Mesenchymal stem cell (in vitro differentiated cells and primary cell): ENCODE measurements at regions not wholly inside any gene's neighbourhood (a gene's known extent, or its start where the extent isn't known, plus 50 kb on each side); places are given as distances from the start of the nearest gene placed in this dataset.

Source experiments
- DNase-seq: peaks from one replicate; pipeline ENCODE4 v3.0.0-alpha.2; 2013
- H2AFZ ChIP-seq: one replicate; pipeline ENCODE4 v1.6.1; 2013; ENCODE audit warnings: low read depth, mild to moderate bottlenecking, control low read depth, inconsistent platforms, low read length, moderate library complexity
- H2AK5ac ChIP-seq: 2 replicates; pipeline ENCODE4 v1.6.1; 2013; ENCODE audit warnings: low read length, moderate library complexity, mild to moderate bottlenecking, inconsistent platforms; ENCODE audit not compliant: severe bottlenecking
- H2BK120ac ChIP-seq: one replicate; pipeline ENCODE4 v1.6.1; 2013; ENCODE audit warnings: low read depth, mild to moderate bottlenecking, inconsistent platforms, low read length, moderate library complexity
- H2BK12ac ChIP-seq, 2 experiments: one replicate each; pipeline ENCODE4 v1.6.1; 2013; ENCODE audit warnings: inconsistent platforms in 2 of 2, low read length in 2 of 2, mild to moderate bottlenecking in 2 of 2, moderate library complexity in 2 of 2, control low read depth in 1 of 2
- H2BK15ac ChIP-seq: one replicate; pipeline ENCODE4 v1.6.1; 2013; ENCODE audit warnings: mild to moderate bottlenecking, low read depth, inconsistent platforms; ENCODE audit not compliant: poor library complexity, severe bottlenecking
- H2BK5ac ChIP-seq: 2 replicates; pipeline ENCODE4 v1.6.1; 2013; ENCODE audit warnings: low read depth, mild to moderate bottlenecking, low read length, control low read depth, inconsistent platforms; ENCODE audit not compliant: poor library complexity, severe bottlenecking
- H3K14ac ChIP-seq, 2 experiments: one replicate each; pipeline ENCODE4 v1.6.1; 2013; ENCODE audit warnings: inconsistent platforms in 2 of 2, low read length in 2 of 2, control low read depth in 1 of 2, mild to moderate bottlenecking in 1 of 2, moderate library complexity in 1 of 2
- H3K18ac ChIP-seq, 2 experiments: one replicate each; pipeline ENCODE4 v1.6.1; 2013; ENCODE audit warnings: inconsistent platforms in 2 of 2, low read length in 2 of 2, control low read depth in 1 of 2, low read depth in 1 of 2, mild to moderate bottlenecking in 1 of 2
- H3K23ac ChIP-seq, 2 experiments: one replicate each; pipeline ENCODE4 v1.6.1; 2013; ENCODE audit warnings: inconsistent platforms in 2 of 2, low read length in 2 of 2, mild to moderate bottlenecking in 2 of 2, moderate library complexity in 2 of 2, control low read depth in 1 of 2
- H3K27ac ChIP-seq: 2 replicates; pipeline ENCODE4 v1.5.1; 2013; ENCODE audit warnings: mild to moderate bottlenecking, moderate library complexity, low read length, control low read depth, inconsistent platforms; ENCODE audit not compliant: poor library complexity, severe bottlenecking
- H3K27me3 ChIP-seq, 2 experiments: 2 replicates each; pipeline versions ENCODE4 v1.6.1 to v1.7.0; 2013; ENCODE audit warnings: low read length in 2 of 2, mild to moderate bottlenecking in 2 of 2, moderate library complexity in 2 of 2, control low read depth in 1 of 2, inconsistent platforms in 1 of 2; ENCODE audit not compliant: control insufficient read depth in 1 of 2, insufficient read depth in 1 of 2
- H3K36me3 ChIP-seq, 2 experiments: 2 replicates each; pipeline versions ENCODE4 v1.6.1 to v1.7.0; 2013; ENCODE audit warnings: low read length in 2 of 2, control low read depth in 1 of 2, inconsistent platforms in 1 of 2, low read depth in 1 of 2, mild to moderate bottlenecking in 1 of 2; ENCODE audit not compliant: insufficient read depth in 2 of 2, control insufficient read depth in 1 of 2
- H3K4ac ChIP-seq, 2 experiments: one replicate each; pipeline ENCODE4 v1.6.1; 2013; ENCODE audit warnings: inconsistent platforms in 2 of 2, low read length in 2 of 2, mild to moderate bottlenecking in 2 of 2, moderate library complexity in 2 of 2, control low read depth in 1 of 2, low read depth in 1 of 2
- H3K4me1 ChIP-seq: 2 replicates; pipeline ENCODE4 v1.6.1; 2013; ENCODE audit warnings: low read depth, low read length, control low read depth; ENCODE audit not compliant: control insufficient read depth, insufficient read depth
- H3K4me2 ChIP-seq: 2 replicates; pipeline ENCODE4 v1.6.1; 2013; ENCODE audit warnings: low read length, mild to moderate bottlenecking, inconsistent platforms; ENCODE audit not compliant: poor library complexity, severe bottlenecking
- H3K4me3 ChIP-seq, 2 experiments: 2 replicates each; pipeline versions ENCODE4 v1.5.1 to v1.7.0; 2013; ENCODE audit warnings: low read length in 2 of 2, mild to moderate bottlenecking in 2 of 2, control low read depth in 1 of 2, low read depth in 1 of 2; ENCODE audit not compliant: insufficient read depth in 1 of 2
- H3K79me1 ChIP-seq: replicated peaks from 2 replicates; pipeline ENCODE4 v1.6.1; 2013; ENCODE audit warnings: mild to moderate bottlenecking, control low read depth, low read length, inconsistent platforms; ENCODE audit not compliant: poor library complexity, severe bottlenecking
- H3K9ac ChIP-seq: 2 replicates; pipeline ENCODE4 v1.7.0; 2013; ENCODE audit warnings: mild to moderate bottlenecking, low read length, moderate library complexity
- H3K9me3 ChIP-seq: 2 replicates; pipeline ENCODE4 v1.7.0; 2013; ENCODE audit warnings: mild to moderate bottlenecking, low read length; ENCODE audit not compliant: control insufficient read depth
- H4K8ac ChIP-seq: one replicate; pipeline ENCODE4 v1.6.1; 2013; ENCODE audit warnings: inconsistent platforms, mild to moderate bottlenecking, low read length, moderate library complexity
- H4K91ac ChIP-seq: one replicate; pipeline ENCODE4 v1.6.1; 2013; ENCODE audit warnings: mild to moderate bottlenecking, low read length, inconsistent platforms
- WGBS: methylation state at CpG from one replicate; pipeline ENCODE4 v1.1.7; 2013; ENCODE audit warnings: mixed read lengths; 5-methylcytosine and 5-hydroxymethylcytosine counted together

DNA sequence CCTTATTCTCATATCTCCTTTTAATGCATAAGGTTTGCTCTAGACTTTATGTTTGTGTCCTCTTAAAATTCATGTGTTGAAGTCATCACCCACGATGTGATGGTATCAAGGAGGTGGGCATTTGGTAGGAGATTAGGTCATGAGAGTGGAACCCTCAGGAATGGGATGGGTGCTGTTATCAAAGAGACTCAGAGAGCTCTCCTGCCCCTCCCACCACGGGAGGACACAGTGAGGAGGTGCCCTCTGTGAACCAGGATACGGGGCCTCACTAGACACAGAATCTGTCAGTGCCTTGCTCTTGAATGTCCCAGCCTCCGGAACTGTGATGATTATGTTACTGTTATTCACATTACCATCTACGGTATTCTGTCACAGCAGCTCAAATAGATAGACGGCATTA is 359.0 kb downstream of the IRX1 start:
- H3K4ac ChIP-seq = no peak overlapping the region
- no peaks in the 10 kb centered on the region for H3K79me1 ChIP-seq
- no peak for DNase-seq
- H3K18ac ChIP-seq = no peak overlapping the region
- 58% methylated on average over 6 of the region's 6 CpGs for WGBS
- H4K91ac ChIP-seq = no peak overlapping the region
- no peaks in the 10 kb centered on the region for H3K27me3 ChIP-seq
- no peak overlapping the region for H3K4me3 ChIP-seq
- H3K27ac ChIP-seq = no peak overlapping the region
- H3K36me3 ChIP-seq = no peaks in the 10 kb centered on the region
- H3K23ac ChIP-seq = no peak overlapping the region
- no peak overlapping the region for H2AK5ac ChIP-seq
- no peak overlapping the region for H4K8ac ChIP-seq
- H3K9me3 ChIP-seq = peaks cover 36% of the 10 kb centered on the region
- H2BK15ac ChIP-seq = no peak overlapping the region
- no peak overlapping the region for H2AFZ ChIP-seq
- H3K4me2 ChIP-seq = no peak overlapping the region
- no peak overlapping the region for H2BK12ac ChIP-seq
- H3K9ac ChIP-seq = no peak overlapping the region
- H2BK120ac ChIP-seq = no peak overlapping the region
- no peak overlapping the region for H3K14ac ChIP-seq
- no peaks in the 10 kb centered on the region for H3K4me1 ChIP-seq
- no peak overlapping the region for H2BK5ac ChIP-seq

DNA sequence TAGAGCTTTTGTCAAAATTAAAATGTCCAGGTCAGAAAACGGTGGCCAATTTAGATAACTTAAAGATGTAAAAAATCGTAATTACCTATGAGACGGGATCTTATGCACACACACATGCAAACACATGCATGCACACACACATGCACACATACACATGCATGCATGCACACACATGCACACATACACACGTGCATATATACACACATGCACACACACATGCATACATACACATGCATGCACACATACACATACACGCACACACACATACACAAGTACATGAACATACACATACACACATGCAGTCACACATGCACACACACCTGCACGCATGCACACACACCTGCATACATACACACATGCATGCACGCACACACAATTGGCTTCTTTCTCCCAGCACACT is 362.0 kb downstream of the IRX1 start:
- no peak for DNase-seq
- no peak overlapping the region for H3K4ac ChIP-seq
- H3K14ac ChIP-seq = no peak overlapping the region
- no peak overlapping the region for H3K23ac ChIP-seq
- no peak overlapping the region for H2BK15ac ChIP-seq
- no peaks in the 10 kb centered on the region for H3K36me3 ChIP-seq
- H3K4me1 ChIP-seq = no peaks in the 10 kb centered on the region
- H3K79me1 ChIP-seq = no peaks in the 10 kb centered on the region
- peaks cover 41% of the 10 kb centered on the region for H3K9me3 ChIP-seq
- H4K8ac ChIP-seq = no peak overlapping the region
- H2BK12ac ChIP-seq = no peak overlapping the region
- H3K4me2 ChIP-seq = no peak overlapping the region
- no peak overlapping the region for H2AFZ ChIP-seq
- no peaks in the 10 kb centered on the region for H3K27me3 ChIP-seq
- no peak overlapping the region for H4K91ac ChIP-seq
- no peak overlapping the region for H3K18ac ChIP-seq
- H3K4me3 ChIP-seq = no peak overlapping the region
- H2AK5ac ChIP-seq = no peak overlapping the region
- no peak overlapping the region for H2BK120ac ChIP-seq
- no peak overlapping the region for H3K9ac ChIP-seq
- 69% methylated on average over 7 of the region's 7 CpGs for WGBS
- H2BK5ac ChIP-seq = no peak overlapping the region
- H3K27ac ChIP-seq = no peak overlapping the region

DNA sequence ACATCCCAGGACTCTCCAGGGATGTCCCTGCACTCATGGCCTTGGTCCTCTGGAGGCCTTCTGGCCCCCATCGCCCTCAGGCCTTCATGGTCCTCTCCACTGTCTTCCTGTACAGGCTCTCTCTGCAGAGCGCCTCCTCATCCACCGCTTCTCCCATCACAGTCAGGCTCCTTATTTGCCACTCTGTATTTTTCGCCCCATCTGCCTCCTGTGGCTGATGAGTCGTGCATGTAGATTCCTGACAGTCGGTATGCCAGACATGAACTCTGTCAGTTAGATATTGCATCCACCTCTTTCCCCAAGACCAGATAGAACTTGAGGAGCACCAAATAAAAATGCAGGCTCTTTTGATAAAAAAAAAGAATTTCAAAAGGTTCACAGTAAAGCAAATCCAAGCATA is 362.8 kb downstream of the IRX1 start:
- no peaks in the 10 kb centered on the region for H3K27me3 ChIP-seq

DNA sequence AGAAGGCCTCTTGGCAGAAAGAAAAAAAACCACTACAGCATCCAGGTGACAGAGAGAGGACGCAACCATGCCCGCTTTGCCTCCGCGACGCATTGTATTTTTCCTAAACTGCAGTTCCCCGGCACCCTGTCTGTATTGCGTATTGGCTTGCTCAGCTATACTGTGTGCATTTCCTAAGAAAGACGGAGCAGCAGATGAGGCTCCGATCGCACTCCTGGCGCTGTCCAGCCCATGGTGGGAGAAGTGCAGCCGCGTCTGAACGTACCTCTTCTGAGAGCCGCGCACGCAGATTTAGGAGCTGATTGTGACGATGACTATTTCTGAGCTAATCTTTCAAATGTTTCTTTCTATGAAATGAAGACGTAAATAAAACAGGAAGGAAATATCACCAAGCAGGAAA is 366.5 kb downstream of the IRX1 start:
- WGBS = 92% methylated on average over 19 of the region's 19 CpGs
- H3K36me3 ChIP-seq = no peaks in the 10 kb centered on the region

More for the DNA sequence above, 362.8 kb downstream of the IRX1 start:
- Histone ChIP-seq H3K79me1 (no peaks in the 10 kb centered on the region), H4K8ac (no peak overlapping the region), H3K4ac (no peak overlapping the region), H3K4me3 (no peak overlapping the region), H4K91ac (no peak overlapping the region), H2AFZ (no peak overlapping the region), H3K4me1 (no peaks in the 10 kb centered on the region), H2BK15ac (no peak overlapping the region), H3K9me3 (peaks cover 41% of the 10 kb centered on the region), H2BK12ac (no peak overlapping the region), H3K4me2 (no peak overlapping the region), H3K14ac (no peak overlapping the region), H2BK5ac (no peak overlapping the region), H3K36me3 (no peaks in the 10 kb centered on the region), H3K18ac (no peak overlapping the region), H3K23ac (no peak overlapping the region), H3K9ac (no peak overlapping the region), H2AK5ac (no peak overlapping the region), H2BK120ac (no peak overlapping the region), H3K27ac (no peak overlapping the region)
- 76% methylated on average over 6 of the region's 6 CpGs for WGBS
- DNase-seq = no peak

More for the DNA sequence above, 366.5 kb downstream of the IRX1 start:
- Histone ChIP-seq H2BK15ac (no peak overlapping the region), H3K14ac (no peak overlapping the region), H3K4me3 (no peak overlapping the region), H2AFZ (no peak overlapping the region), H3K23ac (no peak overlapping the region), H3K27me3 (no peaks in the 10 kb centered on the region), H3K18ac (no peak overlapping the region), H2BK12ac (no peak overlapping the region), H3K4me1 (no peaks in the 10 kb centered on the region), H3K4ac (no peak overlapping the region), H4K91ac (no peak overlapping the region), H2AK5ac (no peak overlapping the region), H4K8ac (no peak overlapping the region), H3K9me3 (peaks cover 33% of the 10 kb centered on the region), H3K4me2 (no peak overlapping the region), H3K79me1 (no peaks in the 10 kb centered on the region), H3K9ac (no peak overlapping the region), H2BK5ac (no peak overlapping the region), H2BK120ac (no peak overlapping the region), H3K27ac (no peak overlapping the region)
- no peak for DNase-seq
